Upper lobe of left lung (tissue), 4 donors: ENCODE measurements at regions not wholly inside any gene's neighbourhood (a gene's known extent, or its start where the extent isn't known, plus 50 kb on each side); places are given as distances from the start of the nearest gene placed in this dataset.

Source experiments
- CTCF ChIP-seq, 6 experiments: fragments of 450-650 bp in 4 of 6; fragments of 200-600 bp in 2 of 6; sonication (generic) in 2 of 6; IDR thresholded peaks; one replicate each; pipeline ENCODE4 v1.5.1; 2016 to 2019; ENCODE audit warnings: antibody characterized with exemption in 6 of 6
- POLR2AphosphoS5 ChIP-seq, 2 donors: sonication (generic); formaldehyde crosslinking; IDR thresholded peaks; one replicate each; pipeline ENCODE4 v1.5.1; 2017; ENCODE audit warnings: antibody characterized with exemption in 2 of 2

DNA sequence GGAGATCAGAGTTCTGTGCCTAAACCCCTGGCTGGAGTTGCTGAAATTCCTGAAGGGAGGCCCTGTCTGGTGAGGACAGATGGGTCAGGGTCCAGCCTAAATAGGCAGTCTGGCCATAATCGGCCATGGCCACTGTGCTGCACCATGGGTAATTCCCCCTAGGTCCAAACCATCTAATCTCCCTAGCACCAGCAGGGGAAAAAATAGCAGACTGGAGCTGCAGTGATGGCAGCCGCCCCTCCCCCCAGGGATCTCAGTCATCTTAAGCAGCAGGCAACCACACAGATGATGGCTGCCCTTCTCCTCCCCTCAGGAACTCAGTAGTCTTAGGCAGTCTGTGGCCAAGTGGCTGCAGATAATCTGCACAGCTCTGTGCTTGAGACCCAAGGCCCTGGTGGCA, 68.4 kb upstream of the CD96 start:
- TF ChIP-seq CTCF (IDR thresholded peaks at IDR 0.05) = no peak
- no peak for TF ChIP-seq POLR2AphosphoS5 (IDR thresholded peaks at IDR 0.05)
